ENCODE measurements at regions not wholly inside any gene's neighbourhood (a gene's known extent, or its start where the extent isn't known, plus 50 kb on each side); places are given as distances from the start of the nearest gene placed in this dataset.
A peak's percentile ranks its signal among the peaks of the same experiment; 100 is the strongest.

- Histone ChIP-seq H3K4me1 (ENCODE audit: control insufficient read depth in 5 of 5, insufficient read depth in 5 of 5, low read length in 5 of 5) (peaks cover 11 to 31% (median 21%) of the 10 kb centered on the region in 5 donors), H3K27ac (ENCODE audit: low read depth, low read length) (no peak overlapping the region), H3K9ac (ENCODE audit: low read length in 5 of 5) (no peak overlapping the region), H3K9me3 (ENCODE audit: control insufficient read depth in 5 of 5, low read length in 5 of 5) (no peaks in the 10 kb centered on the region), H3K4me3 (ENCODE audit: low read depth in 1 of 5, low read length in 5 of 5) (peak overlapping the region; percentile 5 to 55 (median 33)), H3K27me3 (ENCODE audit: control insufficient read depth in 5 of 5, insufficient read depth in 4 of 5, low read length in 5 of 5) (peaks cover 0 to 19% (median 6%) of the 10 kb centered on the region in 5 donors), H3K36me3 (ENCODE audit: control insufficient read depth in 5 of 5, insufficient read depth in 5 of 5, low read length in 5 of 5) (no peaks in the 10 kb centered on the region)
These were observed 64.4 kb upstream of the TM9SF2 start for GRCh38 chr13:99436686-99437416.

GRCh38 chr13:99439048-99439447, 62.2 kb upstream of the TM9SF2 start:
- Histone ChIP-seq H3K27ac (ENCODE audit: low read depth, low read length) (no peak overlapping the region), H3K9ac (ENCODE audit: low read length in 5 of 5) (no peak overlapping the region), H3K9me3 (ENCODE audit: control insufficient read depth in 5 of 5, low read length in 5 of 5) (no peaks in the 10 kb centered on the region), H3K27me3 (ENCODE audit: control insufficient read depth in 5 of 5, insufficient read depth in 4 of 5, low read length in 5 of 5) (peaks cover 0 to 12% (median 6%) of the 10 kb centered on the region in 5 donors), H3K4me1 (ENCODE audit: control insufficient read depth in 5 of 5, insufficient read depth in 5 of 5, low read length in 5 of 5) (peaks cover 0 to 9% (median 7%) of the 10 kb centered on the region in 5 donors), H3K36me3 (ENCODE audit: control insufficient read depth in 5 of 5, insufficient read depth in 5 of 5, low read length in 5 of 5) (no peaks in the 10 kb centered on the region), H3K4me3 (ENCODE audit: low read depth in 1 of 5, low read length in 5 of 5) (no peak overlapping the region)

GRCh38 chr13:99439850-99440604, 61.2 kb upstream of the TM9SF2 start:
- Histone ChIP-seq H3K27ac (ENCODE audit: low read depth, low read length) (no peak overlapping the region), H3K9ac (ENCODE audit: low read length in 5 of 5) (no peak overlapping the region), H3K9me3 (ENCODE audit: control insufficient read depth in 5 of 5, low read length in 5 of 5) (no peaks in the 10 kb centered on the region), H3K27me3 (ENCODE audit: control insufficient read depth in 5 of 5, insufficient read depth in 4 of 5, low read length in 5 of 5) (peaks cover 0 to 12% (median 6%) of the 10 kb centered on the region in 5 donors), H3K4me1 (ENCODE audit: control insufficient read depth in 5 of 5, insufficient read depth in 5 of 5, low read length in 5 of 5) (peaks cover 0 to 9% (median 7%) of the 10 kb centered on the region in 5 donors), H3K36me3 (ENCODE audit: control insufficient read depth in 5 of 5, insufficient read depth in 5 of 5, low read length in 5 of 5) (no peaks in the 10 kb centered on the region), H3K4me3 (ENCODE audit: low read depth in 1 of 5, low read length in 5 of 5) (no peak overlapping the region)

- peaks cover 0 to 12% (median 6%) of the 10 kb centered on the region in 5 donors for H3K27me3 ChIP-seq (ENCODE audit: control insufficient read depth in 5 of 5, insufficient read depth in 4 of 5, low read length in 5 of 5)
- no peak overlapping the region for H3K4me3 ChIP-seq (ENCODE audit: low read depth in 1 of 5, low read length in 5 of 5)
- H3K36me3 ChIP-seq (ENCODE audit: control insufficient read depth in 5 of 5, insufficient read depth in 5 of 5, low read length in 5 of 5): no peaks in the 10 kb centered on the region
- H3K27ac ChIP-seq (ENCODE audit: low read depth, low read length): no peak overlapping the region
- H3K4me1 ChIP-seq (ENCODE audit: control insufficient read depth in 5 of 5, insufficient read depth in 5 of 5, low read length in 5 of 5): no peaks in the 10 kb centered on the region
- no peaks in the 10 kb centered on the region for H3K9me3 ChIP-seq (ENCODE audit: control insufficient read depth in 5 of 5, low read length in 5 of 5)
- no peak overlapping the region for H3K9ac ChIP-seq (ENCODE audit: low read length in 5 of 5)
These were observed 58.9 kb upstream of the TM9SF2 start for GRCh38 chr13:99442273-99442895.

GRCh38 chr13:99446242-99446641, 55.0 kb upstream of the TM9SF2 start:
- Histone ChIP-seq H3K4me3 (ENCODE audit: low read depth in 1 of 5, low read length in 5 of 5) (no peak overlapping the region), H3K9ac (ENCODE audit: low read length in 5 of 5) (no peak overlapping the region), H3K9me3 (ENCODE audit: control insufficient read depth in 5 of 5, low read length in 5 of 5) (no peaks in the 10 kb centered on the region), H3K4me1 (ENCODE audit: control insufficient read depth in 5 of 5, insufficient read depth in 5 of 5, low read length in 5 of 5) (no peaks in the 10 kb centered on the region), H3K27ac (ENCODE audit: low read depth, low read length) (no peak overlapping the region), H3K36me3 (ENCODE audit: control insufficient read depth in 5 of 5, insufficient read depth in 5 of 5, low read length in 5 of 5) (no peaks in the 10 kb centered on the region), H3K27me3 (ENCODE audit: control insufficient read depth in 5 of 5, insufficient read depth in 4 of 5, low read length in 5 of 5) (peaks cover 0 to 8% (median 0%) of the 10 kb centered on the region in 5 donors)

GRCh38 chr13:99448546-99448945, 52.7 kb upstream of the TM9SF2 start:
- H3K4me3 ChIP-seq (ENCODE audit: low read depth in 1 of 5, low read length in 5 of 5): no peak overlapping the region
- no peaks in the 10 kb centered on the region for H3K9me3 ChIP-seq (ENCODE audit: control insufficient read depth in 5 of 5, low read length in 5 of 5)
- H3K36me3 ChIP-seq (ENCODE audit: control insufficient read depth in 5 of 5, insufficient read depth in 5 of 5, low read length in 5 of 5): no peaks in the 10 kb centered on the region
- no peaks in the 10 kb centered on the region for H3K4me1 ChIP-seq (ENCODE audit: control insufficient read depth in 5 of 5, insufficient read depth in 5 of 5, low read length in 5 of 5)
- H3K27ac ChIP-seq (ENCODE audit: low read depth, low read length): no peak overlapping the region
- peaks cover 0 to 8% (median 0%) of the 10 kb centered on the region in 5 donors for H3K27me3 ChIP-seq (ENCODE audit: control insufficient read depth in 5 of 5, insufficient read depth in 4 of 5, low read length in 5 of 5)
- no peak overlapping the region for H3K9ac ChIP-seq (ENCODE audit: low read length in 5 of 5)

GRCh38 chr13:99450416-99450815, 50.9 kb upstream of the TM9SF2 start:
- Histone ChIP-seq H3K4me3 (ENCODE audit: low read depth in 1 of 5, low read length in 5 of 5) (no peak overlapping the region), H3K27ac (ENCODE audit: low read depth, low read length) (no peak overlapping the region), H3K9ac (ENCODE audit: low read length in 5 of 5) (no peak overlapping the region)

More at GRCh38 chr13:99450416-99450815, 50.9 kb upstream of the TM9SF2 start:
- Histone ChIP-seq H3K9me3 (ENCODE audit: control insufficient read depth in 5 of 5, low read length in 5 of 5) (peaks cover 0 to 5% (median 4%) of the 10 kb centered on the region in 5 donors), H3K27me3 (ENCODE audit: control insufficient read depth in 5 of 5, insufficient read depth in 4 of 5, low read length in 5 of 5) (peaks cover 0 to 8% (median 0%) of the 10 kb centered on the region in 5 donors), H3K36me3 (ENCODE audit: control insufficient read depth in 5 of 5, insufficient read depth in 5 of 5, low read length in 5 of 5) (no peaks in the 10 kb centered on the region), H3K4me1 (ENCODE audit: control insufficient read depth in 5 of 5, insufficient read depth in 5 of 5, low read length in 5 of 5) (no peaks in the 10 kb centered on the region)

Measured in subcutaneous abdominal adipose tissue (tissue), 5 donors.